Posterior vena cava (tissue), 2 donors: ENCODE measurements at regions not wholly inside any gene's neighbourhood (a gene's known extent, or its start where the extent isn't known, plus 50 kb on each side); places are given as distances from the start of the nearest gene placed in this dataset.
A peak's percentile ranks its signal among the peaks of the same experiment; 100 is the strongest.

ENCODE experiments used
- DNase-seq: peaks from one replicate; pipeline ENCODE4 v3.0.0-alpha.2; 2020; ENCODE audit warnings: low spot score
- intact Hi-C, 2 donors: fragments of 100-400 bp; cut with DNase I; formaldehyde crosslinking; loops; one replicate each; pipeline versions ENCODE4 v1.14.1 to v1.14.2; 2022 to 2023
- donor health status: DM: yes; HTN: yes; CAD: no.
- donor health status: DM: yes; HTN: yes; CAD: no.

DNA sequence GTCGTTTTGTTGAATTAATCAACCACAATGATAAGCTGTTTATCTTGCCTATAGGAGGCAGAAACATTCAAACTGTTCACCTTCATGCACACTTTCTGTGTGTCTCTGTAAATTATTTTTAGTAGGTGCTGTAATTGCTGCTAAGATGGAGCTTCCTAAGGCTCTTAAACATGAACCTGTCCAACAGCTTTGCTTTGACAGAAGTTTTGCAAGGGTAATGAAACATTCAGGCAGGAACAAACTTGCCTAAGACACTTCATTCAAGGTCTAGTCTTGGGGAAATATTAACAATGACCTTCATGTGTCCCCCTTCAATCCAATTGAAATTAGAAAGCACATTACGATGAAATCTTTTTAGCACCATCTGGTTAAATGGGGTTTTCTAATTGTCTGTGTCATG lies 156.1 kb downstream of the DIPK2A start:
- intact Hi-C loops, result no loop called here
- DNase-seq, result no peak

DNA sequence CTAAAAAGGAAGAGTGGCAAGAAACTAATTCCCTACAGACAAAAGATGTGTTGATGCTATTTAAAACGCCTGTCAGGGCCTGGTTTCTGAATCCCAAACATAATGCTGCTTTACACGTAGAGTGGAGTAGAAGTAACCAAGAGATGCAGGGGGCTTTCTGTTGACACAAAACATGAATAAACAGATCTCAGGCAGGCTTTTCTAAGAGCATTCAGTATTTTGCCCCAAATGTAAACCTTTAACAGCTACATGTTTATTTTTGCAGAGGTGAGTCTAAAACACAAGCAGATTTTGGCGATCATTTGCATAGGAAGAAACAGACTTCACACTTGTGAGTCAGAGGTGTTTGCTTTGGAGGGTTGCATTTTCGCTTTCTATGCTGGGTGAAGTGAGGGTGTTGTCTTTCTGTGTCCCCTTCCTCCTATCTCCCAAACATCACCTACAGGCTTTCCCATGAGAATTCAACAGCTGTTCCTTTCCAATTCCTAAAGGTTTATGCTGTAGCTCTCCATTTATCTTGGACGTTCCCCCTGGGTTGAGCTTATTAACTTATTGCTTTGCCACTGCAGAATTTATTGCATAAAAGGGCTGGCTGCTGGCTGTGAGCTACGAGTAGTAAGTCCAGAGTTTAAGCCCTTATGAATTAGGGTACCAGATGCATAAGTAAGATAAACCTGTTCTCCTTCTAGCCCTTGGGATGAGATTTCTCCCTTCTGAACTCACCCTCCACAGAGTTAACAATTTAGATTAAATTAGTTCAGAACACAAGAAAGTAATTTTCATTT lies 156.7 kb downstream of the DIPK2A start:
- intact Hi-C loops, result no loop called here
- DNase-seq, result no peak

DNA sequence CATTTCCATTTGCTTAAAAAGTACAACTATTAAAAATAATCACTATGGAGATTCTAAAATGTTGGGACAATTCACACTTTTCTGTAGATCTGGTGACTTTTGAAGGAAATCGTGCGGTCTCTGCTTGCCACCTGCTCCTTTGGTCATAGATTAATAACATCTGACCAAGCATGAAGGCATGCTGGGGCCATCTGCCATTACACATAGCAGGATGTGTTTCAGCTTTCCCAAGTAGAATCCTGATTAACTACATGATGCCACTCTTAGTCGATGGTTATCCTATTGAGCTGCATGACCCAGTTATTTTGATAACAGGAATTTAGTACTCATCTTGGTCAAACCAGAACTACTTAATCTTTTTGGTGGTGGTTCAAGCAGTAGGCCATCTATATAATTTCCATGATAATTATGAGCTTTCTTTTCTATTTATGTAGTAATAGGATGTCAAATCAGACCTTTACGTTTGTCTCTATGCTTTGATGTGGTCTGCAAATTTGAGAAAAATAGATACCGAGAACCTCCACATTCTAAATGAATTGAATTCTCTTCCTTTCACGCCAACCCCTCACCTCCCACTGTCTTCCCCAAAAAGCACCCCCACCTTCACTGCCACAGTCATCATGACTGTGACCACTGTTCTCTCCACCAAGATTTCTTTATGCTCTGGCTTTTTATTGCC lies 158.1 kb downstream of the DIPK2A start:
- DNase-seq, result no peak
- intact Hi-C loops, result loop anchor here in 1 of 2 donors (10.0 kb wide), 1 partner anchor 825 kb away; no protein-coding TSS in a partner anchor

DNA sequence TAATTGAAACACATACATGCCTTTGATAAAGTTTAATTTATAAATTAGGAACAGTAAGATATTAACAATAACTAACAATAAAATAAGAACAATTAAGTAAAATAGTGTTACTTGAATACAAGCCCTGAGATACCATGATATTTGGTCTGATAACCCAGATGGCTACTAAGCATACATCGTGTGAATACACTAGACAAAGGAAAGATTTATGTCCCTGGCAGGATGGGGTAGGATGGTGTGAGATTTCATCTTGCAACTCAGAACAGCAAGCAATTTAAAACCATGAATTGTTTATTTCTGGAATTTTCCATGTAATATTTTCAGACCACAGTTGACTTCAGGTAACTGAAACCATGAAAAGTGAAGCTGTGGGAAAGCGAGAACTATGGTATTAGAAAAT lies 169.5 kb downstream of the DIPK2A start:
- no peak for DNase-seq
- intact Hi-C loops, result no loop called here

DNA sequence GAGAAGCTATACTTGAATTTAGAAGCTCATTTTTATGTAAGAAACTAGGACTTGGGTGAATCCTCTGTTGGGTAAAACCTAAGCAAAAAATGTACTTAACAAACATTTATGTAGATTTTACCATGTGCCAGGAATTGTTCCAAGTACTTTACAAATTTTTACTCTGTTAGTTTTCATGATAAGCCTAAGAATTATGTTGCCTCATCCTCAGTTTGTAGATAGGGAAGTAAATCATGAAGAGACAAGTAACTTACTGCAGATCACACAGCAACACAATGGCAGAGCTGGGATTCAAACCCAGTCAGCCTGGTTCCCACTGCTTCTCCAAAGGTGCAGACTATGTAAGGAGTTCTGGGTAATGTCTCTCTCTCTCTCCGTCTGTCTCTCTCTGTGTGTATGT lies 169.9 kb downstream of the DIPK2A start:
- no peak for DNase-seq
- intact Hi-C loops, result no loop called here

DNA sequence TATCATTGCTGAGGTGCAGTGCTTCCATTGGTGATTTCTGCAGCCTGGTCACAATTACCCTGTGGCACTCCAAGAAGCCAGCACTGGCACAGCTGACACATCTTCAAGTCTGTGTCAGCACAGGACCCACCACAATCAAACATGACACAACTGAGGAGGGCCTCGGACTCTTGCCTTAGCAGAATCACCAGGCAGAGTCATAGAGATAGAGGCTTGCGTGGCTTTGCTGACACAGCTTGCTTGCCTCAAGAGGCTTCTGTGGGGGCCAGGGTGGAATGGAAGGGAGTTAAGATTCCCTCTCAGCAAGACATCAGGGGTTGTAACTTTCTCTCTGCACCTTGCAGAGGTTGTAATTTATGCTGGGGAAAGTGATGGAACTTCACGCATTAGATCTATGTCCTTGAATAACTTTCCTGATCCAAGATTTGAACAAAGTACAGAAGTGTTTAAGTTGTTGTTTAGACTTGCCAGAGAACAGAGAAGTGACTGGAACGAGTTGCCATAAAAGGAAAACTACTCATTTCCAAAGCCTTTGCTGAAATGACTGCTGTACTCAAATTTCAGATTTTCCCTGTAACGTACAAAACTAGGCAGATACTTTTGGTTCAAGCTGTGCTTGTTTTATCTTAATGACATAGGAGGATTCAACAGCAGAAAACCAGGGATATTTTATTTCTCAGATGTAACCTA lies 170.7 kb downstream of the DIPK2A start:
- DNase-seq, result peak; percentile 79
- intact Hi-C loops, result no loop called here

DNA sequence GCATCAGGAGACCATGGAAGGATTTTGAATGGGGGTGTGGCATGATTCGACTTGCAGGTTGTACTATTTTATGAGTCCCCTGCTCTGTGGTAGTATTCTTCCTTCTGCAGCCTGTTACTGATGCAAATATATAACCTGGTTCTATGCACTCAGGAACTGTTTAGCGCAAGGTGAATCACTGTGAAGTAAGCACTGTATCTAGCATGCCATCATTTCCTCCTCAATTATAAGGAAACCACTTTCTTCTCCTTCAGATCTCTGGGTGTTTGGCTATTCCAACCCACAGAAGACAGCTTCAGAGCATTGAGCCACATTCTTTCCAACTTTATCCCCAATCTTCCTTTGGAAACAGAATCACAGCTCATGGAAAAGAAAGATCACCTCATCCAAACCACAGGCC lies 176.7 kb downstream of the DIPK2A start:
- DNase-seq, result no peak
- intact Hi-C loops, result no loop called here

DNA sequence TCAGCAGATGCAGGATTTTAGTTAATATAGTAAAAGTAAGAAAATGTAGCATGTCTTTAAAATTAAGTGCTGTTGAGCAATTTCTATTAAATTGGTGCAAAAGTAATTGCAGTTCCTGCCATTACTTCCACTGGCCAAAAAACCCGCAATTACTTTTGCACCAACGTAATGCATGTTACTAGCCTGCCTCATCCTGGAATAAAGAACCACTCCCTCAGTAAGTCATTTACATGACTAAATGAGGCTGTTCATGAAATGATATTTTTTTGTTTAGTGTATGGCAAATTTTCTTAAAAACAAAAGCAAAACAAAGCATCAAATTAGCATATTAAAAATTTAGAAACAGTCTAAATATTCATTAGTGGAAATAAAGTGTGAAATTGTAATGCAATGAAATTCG lies 180.4 kb downstream of the DIPK2A start:
- intact Hi-C loops, result no loop called here
- no peak for DNase-seq

DNA sequence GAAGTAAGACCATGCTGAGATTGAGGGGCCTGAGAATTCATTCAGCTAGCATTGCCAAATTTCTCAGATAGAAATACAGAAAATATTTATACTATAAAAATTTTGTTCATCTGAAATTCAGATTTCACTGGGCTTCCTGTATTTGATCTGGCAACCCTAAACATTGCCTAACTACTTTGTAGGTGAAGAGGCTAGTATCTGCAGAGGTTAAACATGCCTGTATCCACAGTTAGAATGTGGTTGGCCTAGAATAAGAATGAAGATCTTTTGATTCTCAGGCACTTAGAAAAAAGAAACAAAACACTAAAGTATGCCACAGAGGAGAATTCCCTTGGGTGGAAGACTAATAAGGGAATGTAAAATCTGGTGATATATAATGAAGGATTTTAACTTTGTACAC lies 189.0 kb downstream of the DIPK2A start:
- DNase-seq, result no peak

DNA sequence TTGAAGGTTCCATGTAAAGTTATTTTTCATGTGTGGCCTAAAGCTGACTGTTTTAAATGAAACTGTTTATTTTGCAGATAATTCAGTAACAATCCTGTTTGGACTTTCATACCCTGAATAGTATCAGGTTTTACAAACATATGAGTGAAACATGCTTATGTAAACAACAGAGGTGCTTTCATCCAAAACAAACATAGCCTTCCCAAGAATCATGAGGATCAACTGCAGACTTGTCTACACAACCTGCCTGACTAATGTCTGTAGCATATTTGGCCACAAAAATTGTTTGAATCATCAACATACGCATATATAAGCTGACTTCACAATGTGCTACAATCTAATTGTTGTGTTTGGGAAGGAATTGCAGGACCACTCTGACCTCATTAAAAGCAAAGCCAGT lies 190.4 kb downstream of the DIPK2A start:
- intact Hi-C loops, result no loop called here
- no peak for DNase-seq

More for the DNA sequence above, 189.0 kb downstream of the DIPK2A start:
- intact Hi-C loops, result no loop called here

DNA sequence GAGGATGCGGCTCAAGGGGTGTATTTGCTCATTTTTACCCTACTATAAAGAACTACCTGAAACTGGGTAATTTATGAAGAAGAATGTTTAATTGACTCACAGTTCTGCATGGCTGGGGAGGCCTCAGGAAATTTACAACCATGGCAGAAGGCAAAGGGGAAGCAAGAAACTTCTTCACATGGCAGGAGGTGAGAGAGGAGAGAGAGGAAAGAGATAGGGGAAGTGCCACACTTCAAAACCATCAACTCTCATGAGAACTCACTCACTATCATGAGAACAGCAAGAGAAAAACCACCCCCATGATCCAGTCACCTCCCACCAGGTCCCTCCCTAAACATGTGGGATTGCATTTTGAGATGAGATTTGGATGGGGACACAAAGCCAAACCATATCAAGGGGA lies 192.7 kb downstream of the DIPK2A start:
- intact Hi-C loops, result no loop called here
- no peak for DNase-seq

DNA sequence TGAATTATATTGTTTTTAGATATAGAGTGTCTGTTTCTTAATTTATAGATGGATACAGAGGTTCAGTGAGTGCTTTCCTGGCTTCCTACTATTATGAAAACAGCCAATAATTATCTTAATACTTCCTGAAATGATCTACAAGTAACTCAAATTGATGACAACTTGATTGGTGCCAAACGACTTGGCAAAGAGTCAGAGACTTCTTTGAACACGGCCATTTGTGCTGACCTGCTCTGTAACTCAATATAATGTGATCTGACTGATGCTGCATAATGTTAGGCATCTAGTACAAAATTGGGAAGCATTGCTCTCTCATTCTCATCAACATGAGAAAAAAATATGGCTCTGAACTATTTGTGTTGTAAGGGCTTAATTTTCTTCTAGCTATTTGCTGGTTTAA lies 193.9 kb downstream of the DIPK2A start:
- intact Hi-C loops, result no loop called here
- DNase-seq, result no peak

DNA sequence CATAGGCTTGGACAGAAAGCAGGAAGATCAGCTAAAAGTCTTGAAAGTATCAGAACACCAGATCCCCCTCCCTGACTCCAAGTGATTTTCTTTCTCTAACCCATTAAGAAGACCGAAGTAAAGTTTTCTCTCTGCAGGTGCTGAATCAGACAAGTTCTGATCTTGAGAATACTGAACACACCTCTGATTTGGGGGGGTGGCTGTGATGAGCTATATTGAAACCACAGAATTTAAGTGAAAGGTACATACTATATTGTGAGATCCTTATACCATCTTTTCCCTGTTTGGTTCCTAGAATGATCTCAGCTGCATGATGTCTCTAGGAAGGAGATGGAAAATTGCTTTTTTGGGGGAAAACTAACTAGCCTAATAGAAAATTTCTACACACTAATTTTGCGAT lies 196.0 kb downstream of the DIPK2A start:
- intact Hi-C loops, result no loop called here
- no peak for DNase-seq

DNA sequence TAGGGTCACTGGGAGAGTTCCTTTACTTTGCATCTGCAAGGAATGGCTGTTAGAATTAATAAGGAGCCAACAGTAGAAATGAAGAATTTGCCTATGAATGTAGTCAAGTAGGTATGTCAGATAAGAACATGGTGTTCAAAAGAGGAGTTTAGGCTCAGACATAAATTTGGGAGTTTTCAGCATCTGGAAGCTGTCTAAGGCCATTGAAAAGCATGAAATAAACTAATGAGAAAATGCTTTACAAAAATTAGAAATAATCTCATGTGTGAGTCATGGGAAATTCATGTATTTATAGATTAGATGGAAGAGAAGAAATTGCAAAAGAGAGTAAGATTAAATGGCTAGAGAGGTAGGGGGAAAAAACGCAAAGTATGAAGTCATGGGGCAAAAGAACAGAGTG lies 201.9 kb downstream of the DIPK2A start:
- DNase-seq, result no peak
- intact Hi-C loops, result no loop called here

DNA sequence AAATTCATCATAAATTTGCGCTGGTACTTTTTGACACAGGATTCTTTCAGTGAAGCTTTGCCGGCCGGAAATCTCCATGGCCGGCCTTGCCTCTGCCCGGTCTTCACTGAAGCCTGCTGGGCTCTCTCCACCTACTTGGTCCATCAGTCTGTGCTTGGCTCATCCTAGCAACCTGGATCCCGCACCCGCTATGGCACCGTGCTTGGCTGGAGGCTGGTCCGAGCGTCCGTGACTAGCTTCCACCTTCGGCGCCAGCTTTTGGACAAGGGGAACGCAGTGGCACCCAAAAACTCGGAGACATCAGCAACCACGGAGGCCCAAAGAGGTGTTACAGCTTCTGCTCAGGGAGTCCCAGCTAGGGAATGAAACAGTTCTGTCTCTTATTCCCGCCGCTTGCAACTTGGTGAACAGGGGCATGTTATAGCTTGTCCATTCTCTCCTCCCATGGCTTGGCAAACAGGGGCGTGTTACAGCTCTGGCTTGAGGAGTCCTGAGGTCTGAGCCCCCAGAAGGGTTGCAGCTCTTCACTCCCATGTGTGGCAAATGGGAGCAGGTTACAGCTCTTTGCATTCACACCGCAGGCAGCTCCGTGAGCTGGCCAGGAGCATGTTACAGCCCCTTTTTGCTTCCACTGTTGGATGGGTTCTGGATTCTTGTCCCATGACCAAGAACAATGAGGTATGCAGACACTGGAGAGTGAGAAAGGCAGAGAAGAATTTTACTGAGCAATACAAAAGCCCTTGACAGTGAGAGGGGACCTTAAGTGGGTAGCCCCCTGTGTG lies 204.2 kb downstream of the DIPK2A start:
- intact Hi-C loops, result no loop called here
- peak; percentile 74 for DNase-seq

DNA sequence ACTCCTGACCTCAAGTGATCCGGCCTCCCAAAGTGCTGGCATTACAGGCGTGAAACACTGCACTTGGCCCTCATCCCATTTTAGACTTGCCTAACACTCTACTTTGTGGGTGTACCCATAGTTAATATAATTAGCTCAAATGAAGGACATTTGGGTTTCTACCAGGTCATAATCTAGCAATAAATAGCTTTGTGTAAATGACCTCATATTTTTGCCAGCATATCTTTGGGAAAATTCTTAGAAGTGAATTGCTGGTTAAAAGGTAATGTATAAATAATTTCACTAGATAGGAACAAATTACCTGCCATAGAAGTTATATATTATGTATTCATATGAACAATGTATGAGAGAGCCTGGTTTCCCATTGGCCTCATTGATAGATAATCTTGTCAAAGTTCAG lies 206.0 kb downstream of the DIPK2A start:
- no peak for DNase-seq
- intact Hi-C loops, result no loop called here

DNA sequence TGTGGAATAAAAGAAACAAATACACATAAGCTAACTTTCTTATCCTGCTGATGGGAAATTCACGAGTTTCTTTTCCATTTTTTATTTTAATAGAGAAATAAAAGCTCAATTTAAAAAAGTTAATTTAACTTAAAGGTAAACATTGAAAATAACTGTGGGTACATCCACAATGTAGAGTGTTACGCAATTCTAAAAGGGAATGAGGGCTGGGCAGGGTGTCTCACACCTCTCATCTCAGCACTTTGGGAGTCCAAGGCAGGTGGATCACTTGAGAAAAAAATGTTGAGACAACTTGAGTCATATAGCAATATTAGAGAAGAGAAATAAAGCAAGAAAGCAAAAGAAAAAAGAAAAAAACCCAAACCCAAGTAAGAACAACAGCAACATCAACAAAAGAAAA lies 207.0 kb downstream of the DIPK2A start:
- intact Hi-C loops, result no loop called here
- DNase-seq, result no peak

DNA sequence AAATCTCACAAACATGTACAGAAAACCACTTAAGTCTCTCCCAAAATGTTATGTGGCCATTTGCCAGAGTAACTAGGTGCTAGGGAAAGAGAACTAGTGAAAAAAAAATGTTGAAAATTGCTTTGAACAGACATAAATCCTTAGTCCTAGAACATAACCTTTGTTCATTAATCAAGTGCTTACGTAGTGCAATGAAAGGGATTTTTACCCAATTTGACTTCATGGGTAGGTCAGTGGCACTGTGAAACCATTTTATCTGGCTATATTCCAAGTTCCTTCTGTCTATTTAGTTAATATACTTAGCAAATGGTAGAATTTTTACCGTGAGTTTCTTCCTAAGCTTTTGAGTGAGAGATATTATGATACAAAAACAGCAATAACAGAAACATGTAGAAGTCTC lies 209.4 kb downstream of the DIPK2A start:
- intact Hi-C loops, result no loop called here
- DNase-seq, result no peak

DNA sequence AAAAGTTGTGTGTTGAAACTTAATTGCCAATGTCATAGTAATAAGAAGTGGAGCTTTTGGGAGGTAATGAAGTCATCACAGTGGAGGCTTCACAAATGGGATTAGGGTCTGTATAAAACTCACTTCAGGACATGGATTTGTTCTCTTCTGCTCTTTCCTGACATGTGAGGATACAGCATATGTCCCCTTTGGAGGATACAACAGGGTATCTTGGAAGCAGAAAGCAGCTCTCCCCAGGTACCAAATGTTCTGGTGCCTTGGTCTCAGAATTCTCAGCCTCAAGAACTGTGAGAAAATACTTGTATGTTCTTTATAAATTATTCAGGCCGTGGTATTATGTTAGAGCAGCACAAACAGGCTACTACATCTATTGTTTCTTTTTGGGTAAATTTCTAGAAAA lies 210.9 kb downstream of the DIPK2A start:
- DNase-seq, result no peak
- intact Hi-C loops, result no loop called here

DNA sequence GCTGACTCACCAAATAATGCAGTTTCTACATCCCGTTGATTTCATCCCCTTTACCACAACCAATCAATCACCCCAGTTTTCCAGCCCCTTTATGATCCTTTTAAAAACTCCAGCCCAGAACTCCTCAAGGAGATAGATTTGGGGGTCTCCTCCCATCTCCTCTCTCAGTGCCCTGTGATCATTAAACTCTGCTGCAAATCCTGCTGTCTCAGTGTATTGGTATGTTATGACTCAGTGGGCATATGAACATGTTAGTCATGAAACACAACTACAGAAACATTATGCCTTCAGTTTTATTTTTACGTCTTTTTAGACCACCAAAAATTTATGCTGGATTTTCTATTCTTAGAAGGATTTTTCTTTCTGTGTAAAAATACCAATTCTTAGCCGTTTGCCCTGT lies 213.7 kb downstream of the DIPK2A start:
- intact Hi-C loops, result no loop called here
- DNase-seq, result no peak
